ENCODE measurements at regions not wholly inside any gene's neighbourhood (a gene's known extent, or its start where the extent isn't known, plus 50 kb on each side); places are given as distances from the start of the nearest gene placed in this dataset.

GRCh38 chr7:94133460-94133859, 129.3 kb upstream of the BET1 start:
- H3K18ac ChIP-seq (ENCODE audit: extremely low read depth, low read length) = no peak overlapping the region
- H3K4me3 ChIP-seq (ENCODE audit: extremely low read depth in 1 of 4, insufficient read depth in 2 of 4, low read depth in 3 of 4, low read length in 4 of 4) = no peak overlapping the region
- H3K79me2 ChIP-seq (ENCODE audit: control insufficient read depth in 1 of 2, insufficient read depth in 2 of 2, low read length in 2 of 2) = no peaks in the 10 kb centered on the region
- WGBS, 2 experiments (ENCODE audit: extremely low coverage in 1 of 2, insufficient coverage in 1 of 2, insufficient read length in 1 of 2, insufficient replicate concordance in 2 of 2, low coverage in 1 of 2, low lambda C conversion rate in 2 of 2, missing lambda C conversion rate in 1 of 2) = 73% methylated on average over 4 of the region's 4 CpGs; no CpG with 5 or more reads in 1 of the 2 experiments
- H3K27me3 ChIP-seq (replicated peaks in 1 of 4; ENCODE audit: control insufficient read depth in 3 of 4, extremely low read depth in 1 of 4, insufficient read depth in 3 of 4, low read length in 3 of 4) = no peaks in the 10 kb centered on the region
- FAIRE-seq = no peak
- CTCF ChIA-PET (ENCODE audit: partially characterized antibody) = interaction anchor here (0.6 to 1.8 kb wide), 4 partner anchors 9 to 46 kb away, joined by 3 to 6 read pairs (median 4); no protein-coding TSS in a partner anchor
- no peak overlapping the region for H2AFZ ChIP-seq (ENCODE audit: low read length)
- peaks cover 0 to 5% (median 0%) of the 10 kb centered on the region in 4 experiments; a peak in 1 of 7 replicates for H3K4me1 ChIP-seq (replicated peaks in 1 of 4; ENCODE audit: control insufficient read depth in 3 of 4, insufficient read depth in 4 of 4, low read length in 3 of 4)
- H2BK20ac ChIP-seq (ENCODE audit: low read length) = no peak overlapping the region
- H3K79me1 ChIP-seq (ENCODE audit: low read depth, low read length) = no peaks in the 10 kb centered on the region
- no peak overlapping the region for H3K56ac ChIP-seq (replicated peaks; ENCODE audit: insufficient read length, low read depth, low read length)
- no peak overlapping the region for H2BK120ac ChIP-seq (replicated peaks; ENCODE audit: low read depth, low read length)
- H2AK5ac ChIP-seq (ENCODE audit: low read depth, low read length) = no peak overlapping the region
- H4K20me1 ChIP-seq (replicated peaks in 1 of 2; ENCODE audit: control insufficient read depth in 1 of 2, insufficient read depth in 2 of 2, low read length in 2 of 2) = no peaks in the 10 kb centered on the region
- no peak overlapping the region for H2BK12ac ChIP-seq (ENCODE audit: low read depth, low read length)
- H3K36me3 ChIP-seq (ENCODE audit: control insufficient read depth in 2 of 4, insufficient read depth in 4 of 4, low read length in 3 of 4) = no peaks in the 10 kb centered on the region
- no peak overlapping the region for H3K14ac ChIP-seq (ENCODE audit: insufficient read length)
- no peak overlapping the region for H3K9ac ChIP-seq (replicated peaks in 1 of 4; ENCODE audit: extremely low read depth in 1 of 4, low read depth in 3 of 4, low read length in 3 of 4)
- H4K5ac ChIP-seq (ENCODE audit: insufficient read length, low read depth, low read length) = no peak overlapping the region
- no peak overlapping the region for H4K8ac ChIP-seq (ENCODE audit: extremely low read depth, insufficient read depth, low read length)
- H2BK15ac ChIP-seq (ENCODE audit: low read length) = no peak overlapping the region
- H3K4ac ChIP-seq (replicated peaks; ENCODE audit: insufficient read length, low read depth, low read length) = no peak overlapping the region
- H3K4me2 ChIP-seq (ENCODE audit: insufficient read depth in 1 of 2, low read depth in 2 of 2, low read length in 2 of 2) = no peak overlapping the region
- H3K9me3 ChIP-seq (ENCODE audit: insufficient read depth in 2 of 2, low read depth in 1 of 2, low read length in 1 of 2) = no peaks in the 10 kb centered on the region
- H3K27ac ChIP-seq (ENCODE audit: low read depth, low read length) = no peak overlapping the region
- no peak overlapping the region for H4K91ac ChIP-seq (replicated peaks; ENCODE audit: insufficient read length, low read length)
- POLR2A ChIA-PET (ENCODE audit: partially characterized antibody) = no interaction called here
- no peak overlapping the region for H3K23ac ChIP-seq (ENCODE audit: insufficient read length)
- DNase-seq (ENCODE audit: low read depth in 1 of 2, low spot score in 2 of 2) = no peak
- H3K23me2 ChIP-seq (ENCODE audit: low read depth, low read length) = no peaks in the 10 kb centered on the region
- no peak overlapping the region for H2BK5ac ChIP-seq (ENCODE audit: low read depth, low read length)
- TF ChIP-seq KDM4A (IDR thresholded peaks at IDR 0.05; ENCODE audit: low read depth, low read length, severe bottlenecking) (no peak), BACH1 (IDR thresholded peaks at IDR 0.05; ENCODE audit: low read length) (no peak), RXRA (IDR thresholded peaks at IDR 0.05; ENCODE audit: insufficient read depth, low read depth, low read length) (no peak), ATF2 (IDR thresholded peaks at IDR 0.05; ENCODE audit: low read length) (no peak), EP300 (IDR thresholded peaks at IDR 0.05; ENCODE audit: borderline replicate concordance in 1 of 2, low read depth in 2 of 2, low read length in 2 of 2) (no peak), RBBP5 (IDR thresholded peaks at IDR 0.05; ENCODE audit: borderline replicate concordance, low read depth, low read length) (no peak), CREB1 (IDR thresholded peaks at IDR 0.05) (no peak), RAD21 (IDR thresholded peaks at IDR 0.05 in 1 of 2, conservative IDR thresholded peaks at IDR 0.05 in 1 of 2; ENCODE audit: low read depth in 2 of 2, low read length in 2 of 2) (no peak), SAP30 (IDR thresholded peaks at IDR 0.05; ENCODE audit: insufficient read depth, insufficient replicate concordance, low read length) (no peak), CBX8 (IDR thresholded peaks at IDR 0.05; ENCODE audit: borderline replicate concordance, low read depth, low read length) (no peak)
- TF ChIP-seq, protein P1, sequence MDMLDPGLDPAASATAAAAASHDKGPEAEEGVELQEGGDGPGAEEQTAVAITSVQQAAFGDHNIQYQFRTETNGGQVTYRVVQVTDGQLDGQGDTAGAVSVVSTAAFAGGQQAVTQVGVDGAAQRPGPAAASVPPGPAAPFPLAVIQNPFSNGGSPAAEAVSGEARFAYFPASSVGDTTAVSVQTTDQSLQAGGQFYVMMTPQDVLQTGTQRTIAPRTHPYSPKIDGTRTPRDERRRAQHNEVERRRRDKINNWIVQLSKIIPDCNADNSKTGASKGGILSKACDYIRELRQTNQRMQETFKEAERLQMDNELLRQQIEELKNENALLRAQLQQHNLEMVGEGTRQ (IDR thresholded peaks at IDR 0.05; ENCODE audit: low read length) = no peak

Measured in H1 (cell line).